ENCODE measurements at regions not wholly inside any gene's neighbourhood (a gene's known extent, or its start where the extent isn't known, plus 50 kb on each side); places are given as distances from the start of the nearest gene placed in this dataset.

- TF ChIP-seq RREB1 (CRISPR knock-in tag; IDR thresholded peaks at IDR 0.05) (no peak), SP1 (CRISPR knock-in tag; IDR thresholded peaks at IDR 0.05) (no peak), U2AF1 (optimal IDR thresholded peaks at IDR 0.05; ENCODE audit: low read depth, low read length) (no peak), XRCC3 (IDR thresholded peaks at IDR 0.05) (no peak), BHLHE40 (IDR thresholded peaks at IDR 0.05; ENCODE audit: low read length) (no peak), SIRT6 (IDR thresholded peaks at IDR 0.05; ENCODE audit: low read depth, low read length) (no peak), TCF7L2 (IDR thresholded peaks at IDR 0.05; ENCODE audit: low read depth, low read length) (no peak), RBM25 (IDR thresholded peaks at IDR 0.05; ENCODE audit: low read depth, low read length, severe bottlenecking) (no peak), COPS2 (conservative IDR thresholded peaks at IDR 0.05) (no peak), LEF1 (IDR thresholded peaks at IDR 0.05) (no peak)
Observed at GRCh38 chr4:106830879-106831278, 205.2 kb downstream of the DKK2 start (continued).
